Liver (tissue), 8 donors: ENCODE measurements at regions not wholly inside any gene's neighbourhood (a gene's known extent, or its start where the extent isn't known, plus 50 kb on each side); places are given as distances from the start of the nearest gene placed in this dataset.

Source experiments
- DNase-seq: peaks from one replicate; pipeline ENCODE4 v3.0.0-alpha.2; 2017; ENCODE audit warnings: low spot score
- H3K27ac ChIP-seq, 2 donors: one replicate each; pipeline ENCODE4 v1.7.0; 2013; ENCODE audit warnings: inconsistent platforms in 2 of 2, low read length in 2 of 2, control low read depth in 1 of 2, low read depth in 1 of 2, mild to moderate bottlenecking in 1 of 2
- H3K27me3 ChIP-seq, 4 donors: one replicate each; pipeline versions ENCODE4 v1.6.1 to v1.7.0; 2013; ENCODE audit warnings: low read length in 3 of 4, inconsistent platforms in 1 of 4, mild to moderate bottlenecking in 1 of 4, moderate library complexity in 1 of 4; ENCODE audit not compliant: control insufficient read depth in 4 of 4, insufficient read depth in 4 of 4
- H3K36me3 ChIP-seq, 4 donors: one replicate each; pipeline versions ENCODE4 v1.6.1 to v1.7.0; 2013; ENCODE audit warnings: low read length in 3 of 4, mild to moderate bottlenecking in 3 of 4, low read depth in 1 of 4, moderate library complexity in 1 of 4; ENCODE audit not compliant: control insufficient read depth in 4 of 4, insufficient read depth in 3 of 4
- H3K4me1 ChIP-seq, 4 donors: one replicate each; pipeline versions ENCODE4 v1.6.1 to v1.7.0; 2013; ENCODE audit warnings: low read length in 3 of 4, mild to moderate bottlenecking in 3 of 4, moderate library complexity in 1 of 4; ENCODE audit not compliant: control insufficient read depth in 4 of 4, insufficient read depth in 4 of 4
- H3K4me3 ChIP-seq, 3 donors: one replicate each; pipeline versions ENCODE4 v1.6.1 to v1.7.0; 2013; ENCODE audit warnings: low read length in 3 of 3, control low read depth in 1 of 3, low read depth in 1 of 3, mild to moderate bottlenecking in 1 of 3
- H3K9ac ChIP-seq, 2 donors: one replicate each; pipeline ENCODE4 v1.7.0; 2013; ENCODE audit warnings: low read length in 2 of 2, mild to moderate bottlenecking in 2 of 2, moderate library complexity in 2 of 2, control low read depth in 1 of 2, low read depth in 1 of 2
- H3K9me3 ChIP-seq, 4 donors: one replicate each; pipeline versions ENCODE4 v1.6.1 to v1.7.0; 2013; ENCODE audit warnings: low read length in 3 of 4; ENCODE audit not compliant: control insufficient read depth in 4 of 4
- ATF3 ChIP-seq: IDR thresholded peaks from 2 replicates; pipeline ENCODE4 v1.6.1; 2016; ENCODE audit warnings: antibody characterized with exemption
- CTCF ChIP-seq: fragments of 150-350 bp; IDR thresholded peaks from 2 replicates; pipeline ENCODE4 v1.5.1; 2017; ENCODE audit warnings: improper control_type of control experiment, low read depth, low read length; ENCODE audit not compliant: missing input control
- EGR1 ChIP-seq, 2 donors: IDR thresholded peaks; 2 replicates each; pipeline ENCODE4 v1.6.1; 2016 to 2018; ENCODE audit warnings: antibody characterized with exemption in 2 of 2, low read depth in 2 of 2
- FOXA1 ChIP-seq: IDR thresholded peaks from 2 replicates; pipeline ENCODE4 v1.6.1; 2016; ENCODE audit warnings: antibody characterized with exemption
- FOXA2 ChIP-seq: IDR thresholded peaks from 2 replicates; pipeline ENCODE4 v1.6.1; 2016; ENCODE audit warnings: antibody characterized with exemption
- GABPA ChIP-seq, 2 donors: IDR thresholded peaks in 1 of 2; conservative IDR thresholded peaks in 1 of 2; 2 replicates each; pipeline ENCODE4 v1.6.1; 2016; ENCODE audit warnings: antibody characterized with exemption in 2 of 2, mild to moderate bottlenecking in 1 of 2, moderate library complexity in 1 of 2
- HNF4A ChIP-seq, 2 donors: conservative IDR thresholded peaks; 2 replicates each; pipeline ENCODE4 v1.6.1; 2016; ENCODE audit warnings: antibody characterized with exemption in 2 of 2, mild to moderate bottlenecking in 2 of 2
- HNF4G ChIP-seq: IDR thresholded peaks from 2 replicates; pipeline ENCODE4 v1.6.1; 2016; ENCODE audit warnings: antibody characterized with exemption
- JUND ChIP-seq, 2 donors: IDR thresholded peaks; 2 replicates each; pipeline ENCODE4 v1.6.1; 2016; ENCODE audit warnings: antibody characterized with exemption in 2 of 2
- NR2F2 ChIP-seq: IDR thresholded peaks from 2 replicates; pipeline ENCODE4 v1.6.1; 2016; ENCODE audit warnings: antibody characterized with exemption
- RAD21 ChIP-seq, 2 donors: IDR thresholded peaks; 2 replicates each; pipeline ENCODE4 v1.6.1; 2016; ENCODE audit warnings: antibody characterized with exemption in 2 of 2, mild to moderate bottlenecking in 2 of 2
- REST ChIP-seq: IDR thresholded peaks from 2 replicates; pipeline ENCODE4 v1.6.1; 2016; ENCODE audit warnings: antibody characterized with exemption, mild to moderate bottlenecking
- RXRA ChIP-seq, 2 donors: IDR thresholded peaks; 2 replicates each; pipeline ENCODE4 v1.6.1; 2017 to 2018; ENCODE audit warnings: antibody characterized with exemption in 2 of 2, mild to moderate bottlenecking in 1 of 2
- SP1 ChIP-seq: IDR thresholded peaks from 2 replicates; pipeline ENCODE4 v1.6.1; 2018; ENCODE audit warnings: antibody characterized with exemption, mild to moderate bottlenecking
- TAF1 ChIP-seq: conservative IDR thresholded peaks from 2 replicates; pipeline ENCODE4 v1.6.1; 2016; ENCODE audit warnings: antibody characterized with exemption, mild to moderate bottlenecking
- YY1 ChIP-seq: IDR thresholded peaks from 2 replicates; pipeline ENCODE4 v1.6.1; 2016; ENCODE audit warnings: antibody characterized with exemption, mild to moderate bottlenecking
- WGBS: extraction: QIAGEN DNeasy Blood & Tissue Kit; methylation state at CpG from one replicate; pipeline ENCODE4 v1.1.7; 2013; 5-methylcytosine and 5-hydroxymethylcytosine counted together
- TF ChIP-seq, protein P1 (sequence below): IDR thresholded peaks from 2 replicates; pipeline ENCODE4 v1.6.1; 2016; ENCODE audit warnings: antibody characterized with exemption
- TF ChIP-seq, protein P2 (sequence below): IDR thresholded peaks from 2 replicates; pipeline ENCODE4 v1.6.1; 2016; ENCODE audit warnings: antibody characterized with exemption
- donor health status: healthy.
- donor health status: healthy.
- donor health status: healthy.
- donor health status: healthy.
- donor health status: healthy.

GRCh38 chr16:88322500-88322970 is 60.2 kb upstream of the ZNF469 start:
- 91% methylated on average over 19 of the region's 19 CpGs for WGBS
- H3K4me3 ChIP-seq, result no peak overlapping the region
- TF ChIP-seq FOXA2 (no peak), HNF4G (no peak), YY1 (no peak), HNF4A (conservative IDR thresholded peaks at IDR 0.05) (no peak), RAD21 (IDR thresholded peaks at IDR 0.05) (no peak), NR2F2 (no peak), SP1 (no peak), RXRA (IDR thresholded peaks at IDR 0.05) (no peak), JUND (IDR thresholded peaks at IDR 0.05) (no peak), CTCF (no peak), ATF3 (no peak), REST (no peak), FOXA1 (no peak), EGR1 (IDR thresholded peaks at IDR 0.05; ENCODE audit: low read depth in 2 of 2) (no peak), GABPA (IDR thresholded peaks at IDR 0.05 in 1 of 2, conservative IDR thresholded peaks at IDR 0.05 in 1 of 2) (no peak), TAF1 (no peak)
- TF ChIP-seq, protein P1, sequence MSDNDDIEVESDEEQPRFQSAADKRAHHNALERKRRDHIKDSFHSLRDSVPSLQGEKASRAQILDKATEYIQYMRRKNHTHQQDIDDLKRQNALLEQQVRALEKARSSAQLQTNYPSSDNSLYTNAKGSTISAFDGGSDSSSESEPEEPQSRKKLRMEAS, result no peak
- TF ChIP-seq, protein P2, sequence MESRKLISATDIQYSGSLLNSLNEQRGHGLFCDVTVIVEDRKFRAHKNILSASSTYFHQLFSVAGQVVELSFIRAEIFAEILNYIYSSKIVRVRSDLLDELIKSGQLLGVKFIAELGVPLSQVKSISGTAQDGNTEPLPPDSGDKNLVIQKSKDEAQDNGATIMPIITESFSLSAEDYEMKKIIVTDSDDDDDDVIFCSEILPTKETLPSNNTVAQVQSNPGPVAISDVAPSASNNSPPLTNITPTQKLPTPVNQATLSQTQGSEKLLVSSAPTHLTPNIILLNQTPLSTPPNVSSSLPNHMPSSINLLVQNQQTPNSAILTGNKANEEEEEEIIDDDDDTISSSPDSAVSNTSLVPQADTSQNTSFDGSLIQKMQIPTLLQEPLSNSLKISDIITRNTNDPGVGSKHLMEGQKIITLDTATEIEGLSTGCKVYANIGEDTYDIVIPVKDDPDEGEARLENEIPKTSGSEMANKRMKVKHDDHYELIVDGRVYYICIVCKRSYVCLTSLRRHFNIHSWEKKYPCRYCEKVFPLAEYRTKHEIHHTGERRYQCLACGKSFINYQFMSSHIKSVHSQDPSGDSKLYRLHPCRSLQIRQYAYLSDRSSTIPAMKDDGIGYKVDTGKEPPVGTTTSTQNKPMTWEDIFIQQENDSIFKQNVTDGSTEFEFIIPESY, result no peak

More at GRCh38 chr16:88322500-88322970, 60.2 kb upstream of the ZNF469 start:
- H3K9ac ChIP-seq, result no peak overlapping the region
- H3K27me3 ChIP-seq, result no peaks in the 10 kb centered on the region
- H3K4me1 ChIP-seq, result peaks cover 0 to under 1% (median 0%) of the 10 kb centered on the region in 4 donors
- no peaks in the 10 kb centered on the region for H3K36me3 ChIP-seq
- H3K27ac ChIP-seq, result no peak overlapping the region
- no peak for DNase-seq
- H3K9me3 ChIP-seq, result no peaks in the 10 kb centered on the region
